ENCODE measurements at regions not wholly inside any gene's neighbourhood (a gene's known extent, or its start where the extent isn't known, plus 50 kb on each side); places are given as distances from the start of the nearest gene placed in this dataset.

DNA sequence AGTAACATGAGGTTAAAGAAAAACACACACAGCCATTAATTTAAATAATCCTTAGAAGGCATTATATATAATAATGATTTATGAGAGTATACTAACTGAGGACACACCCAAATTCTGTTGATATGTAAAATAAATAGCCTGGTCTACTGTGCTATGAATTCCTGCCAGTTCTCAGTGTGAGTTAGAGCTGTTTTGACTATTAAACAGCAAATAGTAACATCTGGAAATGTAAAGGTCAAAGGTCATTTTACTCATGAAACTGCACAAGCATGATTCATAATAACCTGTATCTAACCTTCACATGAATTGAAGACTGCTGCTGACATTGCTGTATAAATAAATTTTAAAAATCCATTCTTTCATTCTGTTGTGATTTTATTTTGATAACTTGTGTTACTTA is 966.7 kb downstream of the SLC6A15 start:
- Histone ChIP-seq H3K79me1 (ENCODE audit: low read depth in 1 of 2, low read length in 2 of 2) (no peaks in the 10 kb centered on the region), H3K9me1 (ENCODE audit: insufficient read depth, low read length) (no peaks in the 10 kb centered on the region), H3K18ac (ENCODE audit: low read depth, low read length) (no peak overlapping the region), H2AK9ac (replicated peaks; ENCODE audit: low read depth, low read length, poor library complexity) (no peak overlapping the region), H4K91ac (ENCODE audit: insufficient read depth, low read depth, low read length) (no peak overlapping the region), H3K4me3 (ENCODE audit: insufficient read depth, low read depth, low read length) (no peak overlapping the region), H3K56ac (ENCODE audit: extremely low read depth, insufficient read depth, low read length) (no peak overlapping the region), H3K14ac (replicated peaks; ENCODE audit: low read depth, low read length) (no peak overlapping the region), H4K5ac (ENCODE audit: low read depth, low read length) (no peak overlapping the region), H3K27me3 (ENCODE audit: control insufficient read depth, insufficient read depth, low read length) (no peaks in the 10 kb centered on the region), H4K20me1 (ENCODE audit: insufficient read depth, low read length) (no peaks in the 10 kb centered on the region), H3K9me3 (ENCODE audit: control insufficient read depth, insufficient read depth, low read length) (peaks cover 3% of the 10 kb centered on the region; the same call in 1 of the 2 replicates), H2BK15ac (ENCODE audit: low read depth, low read length) (no peak overlapping the region), H3K4me2 (ENCODE audit: low read depth, low read length) (no peak overlapping the region), H3K9ac (ENCODE audit: low read depth, low read length) (no peak overlapping the region), H2BK20ac (ENCODE audit: low read depth, low read length) (no peak overlapping the region), H2BK5ac (ENCODE audit: low read depth, low read length, poor library complexity, severe bottlenecking) (no peak overlapping the region), H4K8ac (ENCODE audit: low read depth in 2 of 2, low read length in 2 of 2) (no peak overlapping the region), H2AFZ (replicated peaks; ENCODE audit: low read length, poor library complexity) (no peak overlapping the region), H2BK120ac (ENCODE audit: low read depth, low read length) (no peak overlapping the region), H2AK5ac (ENCODE audit: low read depth, low read length) (no peak overlapping the region), H3K36me3 (ENCODE audit: control insufficient read depth, insufficient read depth, low read length) (no peaks in the 10 kb centered on the region), H3K4ac (ENCODE audit: low read depth, low read length) (no peak overlapping the region), H3K4me1 (ENCODE audit: control insufficient read depth, insufficient read depth, low read length) (no peaks in the 10 kb centered on the region), H3K27ac (ENCODE audit: insufficient read depth, low read length) (no peak overlapping the region), H3K23ac (ENCODE audit: low read depth, low read length) (no peak overlapping the region)
- POLR2A ChIA-PET (ENCODE audit: unreplicated experiment), result no interaction called here
- CTCF ChIA-PET, result no interaction called here
- dilution Hi-C loops (cut with HindIII; ENCODE audit: low sequenced_read_pairs, unreplicated experiment), result no loop called here
- intact Hi-C loops (cut with micrococcal nuclease), result no loop called here
- no peak for ATAC-seq (ENCODE audit: low read depth)
- no TSS peak for BruUV-seq (replicated peaks)
- DNase-seq, result peak; percentile 52
- TF ChIP-seq CEBPB (IDR thresholded peaks at IDR 0.05; ENCODE audit: low read depth, low read length) (no peak), MAZ (IDR thresholded peaks at IDR 0.05; ENCODE audit: borderline replicate concordance, low read depth, low read length) (no peak), RFX5 (IDR thresholded peaks at IDR 0.05; ENCODE audit: low read depth, low read length) (no peak), NFE2L2 (IDR thresholded peaks at IDR 0.05; ENCODE audit: low read depth, low read length) (no peak), MXI1 (IDR thresholded peaks at IDR 0.05; ENCODE audit: borderline replicate concordance, low read depth, low read length) (no peak)
- TF ChIP-seq, protein P1, sequence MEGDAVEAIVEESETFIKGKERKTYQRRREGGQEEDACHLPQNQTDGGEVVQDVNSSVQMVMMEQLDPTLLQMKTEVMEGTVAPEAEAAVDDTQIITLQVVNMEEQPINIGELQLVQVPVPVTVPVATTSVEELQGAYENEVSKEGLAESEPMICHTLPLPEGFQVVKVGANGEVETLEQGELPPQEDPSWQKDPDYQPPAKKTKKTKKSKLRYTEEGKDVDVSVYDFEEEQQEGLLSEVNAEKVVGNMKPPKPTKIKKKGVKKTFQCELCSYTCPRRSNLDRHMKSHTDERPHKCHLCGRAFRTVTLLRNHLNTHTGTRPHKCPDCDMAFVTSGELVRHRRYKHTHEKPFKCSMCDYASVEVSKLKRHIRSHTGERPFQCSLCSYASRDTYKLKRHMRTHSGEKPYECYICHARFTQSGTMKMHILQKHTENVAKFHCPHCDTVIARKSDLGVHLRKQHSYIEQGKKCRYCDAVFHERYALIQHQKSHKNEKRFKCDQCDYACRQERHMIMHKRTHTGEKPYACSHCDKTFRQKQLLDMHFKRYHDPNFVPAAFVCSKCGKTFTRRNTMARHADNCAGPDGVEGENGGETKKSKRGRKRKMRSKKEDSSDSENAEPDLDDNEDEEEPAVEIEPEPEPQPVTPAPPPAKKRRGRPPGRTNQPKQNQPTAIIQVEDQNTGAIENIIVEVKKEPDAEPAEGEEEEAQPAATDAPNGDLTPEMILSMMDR (conservative IDR thresholded peaks at IDR 0.05; ENCODE audit: low read depth, low read length), result no peak
- in situ Hi-C loops (cut with MboI; ENCODE audit: low sequenced_read_pairs), result no loop called here

All from IMR-90 (cell line).